Omental fat pad (tissue), 3 donors: ENCODE measurements at regions not wholly inside any gene's neighbourhood (a gene's known extent, or its start where the extent isn't known, plus 50 kb on each side); places are given as distances from the start of the nearest gene placed in this dataset.

Experiments used
- ATAC-seq: fragments of 150-250 bp; one replicate; pipeline ENCODE4 v1.9.1; 2016; ENCODE audit warnings: mild to moderate bottlenecking, moderate library complexity; ENCODE audit not compliant: low FRiP score
- DNase-seq: peaks from one replicate; pipeline ENCODE4 v3.0.0-alpha.2; 2019; ENCODE audit warnings: low spot score
- TF ChIP-seq, protein P1 (sequence below), 3 donors: fragments of 450-650 bp; IDR thresholded peaks; one replicate each; pipeline ENCODE4 v1.5.1; 2016 to 2017; ENCODE audit warnings: antibody characterized with exemption in 3 of 3, mild to moderate bottlenecking in 3 of 3, moderate library complexity in 2 of 3

DNA sequence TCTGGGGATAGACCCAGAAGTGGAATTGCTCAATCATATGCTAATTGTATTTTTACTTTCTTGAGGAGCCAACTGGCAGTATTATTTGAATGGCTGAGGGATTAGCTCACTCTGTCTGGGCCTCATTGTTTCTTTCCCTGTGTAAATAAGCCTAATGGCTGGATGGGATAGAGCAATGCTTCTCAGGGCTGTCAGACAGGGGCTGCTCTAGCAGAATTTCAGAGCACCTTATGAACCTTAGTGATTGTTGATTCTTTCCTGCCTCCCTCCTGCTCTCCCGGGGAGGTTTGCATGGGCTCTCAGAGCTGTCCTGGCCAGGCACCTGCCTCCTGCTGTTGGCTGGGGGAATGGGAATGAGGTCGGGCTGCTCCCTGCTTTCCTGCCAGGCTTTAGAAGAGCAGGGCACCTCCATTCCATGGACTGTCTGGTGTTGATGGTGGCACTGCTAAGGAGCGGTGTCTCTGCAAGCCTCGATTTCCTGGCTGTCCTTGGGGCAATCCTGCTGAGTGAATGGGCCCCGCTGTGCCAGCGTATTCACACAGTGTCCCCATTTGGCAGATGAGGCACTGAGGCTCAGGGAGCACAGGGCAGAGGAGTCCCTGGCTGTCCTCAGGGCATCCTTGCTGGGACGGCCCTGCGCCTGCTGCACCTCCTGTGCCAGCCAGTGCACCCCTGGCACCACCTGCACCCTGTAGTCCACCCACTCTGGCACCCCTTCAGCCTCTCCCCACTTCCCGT lies 468.2 kb upstream of the HS6ST1 start:
- ATAC-seq = no peak
- TF ChIP-seq, protein P1, sequence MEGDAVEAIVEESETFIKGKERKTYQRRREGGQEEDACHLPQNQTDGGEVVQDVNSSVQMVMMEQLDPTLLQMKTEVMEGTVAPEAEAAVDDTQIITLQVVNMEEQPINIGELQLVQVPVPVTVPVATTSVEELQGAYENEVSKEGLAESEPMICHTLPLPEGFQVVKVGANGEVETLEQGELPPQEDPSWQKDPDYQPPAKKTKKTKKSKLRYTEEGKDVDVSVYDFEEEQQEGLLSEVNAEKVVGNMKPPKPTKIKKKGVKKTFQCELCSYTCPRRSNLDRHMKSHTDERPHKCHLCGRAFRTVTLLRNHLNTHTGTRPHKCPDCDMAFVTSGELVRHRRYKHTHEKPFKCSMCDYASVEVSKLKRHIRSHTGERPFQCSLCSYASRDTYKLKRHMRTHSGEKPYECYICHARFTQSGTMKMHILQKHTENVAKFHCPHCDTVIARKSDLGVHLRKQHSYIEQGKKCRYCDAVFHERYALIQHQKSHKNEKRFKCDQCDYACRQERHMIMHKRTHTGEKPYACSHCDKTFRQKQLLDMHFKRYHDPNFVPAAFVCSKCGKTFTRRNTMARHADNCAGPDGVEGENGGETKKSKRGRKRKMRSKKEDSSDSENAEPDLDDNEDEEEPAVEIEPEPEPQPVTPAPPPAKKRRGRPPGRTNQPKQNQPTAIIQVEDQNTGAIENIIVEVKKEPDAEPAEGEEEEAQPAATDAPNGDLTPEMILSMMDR (IDR thresholded peaks at IDR 0.05) = no peak
- no peak for DNase-seq

- no peak for DNase-seq
- TF ChIP-seq, protein P1 (IDR thresholded peaks at IDR 0.05) = no peak
- no peak for ATAC-seq
Measured at GRCh38 chr2:128787616-128788015, 468.9 kb upstream of the HS6ST1 start.

DNA sequence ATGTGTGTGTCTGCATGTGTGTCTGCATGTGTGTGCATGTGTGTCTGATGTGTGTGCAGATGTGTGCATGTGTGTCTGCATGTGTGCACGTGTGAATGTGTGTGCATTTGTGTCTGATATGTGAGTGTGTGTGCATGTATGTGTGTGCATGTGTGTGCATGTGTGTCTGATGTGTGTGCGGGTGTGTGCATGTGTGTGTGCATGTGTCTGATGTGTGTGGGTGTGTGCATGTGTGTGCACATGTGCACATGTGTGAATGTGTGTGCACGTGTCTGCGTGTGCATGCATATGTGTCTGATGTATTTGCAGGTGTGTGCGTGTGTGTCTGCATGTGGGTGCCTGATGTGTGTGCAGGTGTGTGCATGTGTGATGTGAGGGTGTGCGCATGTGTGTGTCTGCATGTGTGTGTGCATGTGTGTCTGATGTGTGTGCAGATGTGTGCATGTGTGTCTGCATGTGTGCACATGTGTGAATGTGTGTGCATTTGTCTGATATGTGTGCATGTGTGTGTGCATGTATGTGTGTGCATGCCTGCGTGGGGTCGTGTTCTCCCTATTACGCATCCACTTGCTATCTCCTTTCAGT lies 470.1 kb upstream of the HS6ST1 start:
- DNase-seq = no peak

GRCh38 chr2:128789221-128789620 lies 470.6 kb upstream of the HS6ST1 start:
- TF ChIP-seq, protein P1 (IDR thresholded peaks at IDR 0.05) = no peak
- ATAC-seq = no peak
- DNase-seq = no peak

More for the DNA sequence above, 470.1 kb upstream of the HS6ST1 start:
- no peak for ATAC-seq
- TF ChIP-seq, protein P1 (IDR thresholded peaks at IDR 0.05) = no peak

DNA sequence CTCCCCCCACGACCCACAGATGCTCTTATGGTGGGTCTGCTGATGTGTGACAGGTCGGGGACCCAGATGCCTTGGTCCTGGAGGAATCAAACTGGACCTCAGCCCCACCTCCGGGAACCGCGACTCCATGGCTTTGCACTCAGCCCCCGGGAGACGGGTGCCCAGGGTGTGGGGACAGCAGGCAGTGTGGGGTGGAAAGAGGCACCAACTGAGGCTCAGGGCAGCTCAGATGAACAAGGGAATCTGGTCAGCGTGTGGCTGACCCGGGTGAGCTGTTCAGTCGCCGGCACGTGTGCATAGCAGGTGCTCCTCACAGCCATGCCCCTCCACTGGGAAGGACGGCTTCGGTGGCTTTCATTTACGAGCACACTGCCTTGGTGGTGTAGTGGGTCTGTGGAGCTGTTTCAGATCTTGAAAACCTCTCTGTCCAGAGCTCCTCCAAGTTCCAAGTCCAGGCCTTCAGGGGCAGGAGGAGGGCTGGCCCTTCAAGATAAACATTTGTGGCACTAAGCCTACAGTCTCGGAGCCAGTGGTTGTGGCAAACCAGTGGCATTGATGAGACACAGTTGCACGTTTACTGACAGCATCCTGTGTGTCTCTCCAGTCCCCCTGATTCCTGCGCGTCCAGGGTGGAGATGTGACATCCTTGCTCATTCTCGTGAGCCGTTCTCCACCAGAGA lies 471.2 kb upstream of the HS6ST1 start:
- TF ChIP-seq, protein P1 (IDR thresholded peaks at IDR 0.05) = no peak
- no peak for ATAC-seq
- no peak for DNase-seq

GRCh38 chr2:128790541-128791001 lies 471.9 kb upstream of the HS6ST1 start:
- DNase-seq = no peak
- TF ChIP-seq, protein P1 (IDR thresholded peaks at IDR 0.05) = no peak
- no peak for ATAC-seq
